ENCODE measurements at regions not wholly inside any gene's neighbourhood (a gene's known extent, or its start where the extent isn't known, plus 50 kb on each side); places are given as distances from the start of the nearest gene placed in this dataset.

GRCh38 chr20:16174311-16174710 is 398.9 kb downstream of the KIF16B start:
- DNase-seq (ENCODE audit: low spot score) = no peak

DNA sequence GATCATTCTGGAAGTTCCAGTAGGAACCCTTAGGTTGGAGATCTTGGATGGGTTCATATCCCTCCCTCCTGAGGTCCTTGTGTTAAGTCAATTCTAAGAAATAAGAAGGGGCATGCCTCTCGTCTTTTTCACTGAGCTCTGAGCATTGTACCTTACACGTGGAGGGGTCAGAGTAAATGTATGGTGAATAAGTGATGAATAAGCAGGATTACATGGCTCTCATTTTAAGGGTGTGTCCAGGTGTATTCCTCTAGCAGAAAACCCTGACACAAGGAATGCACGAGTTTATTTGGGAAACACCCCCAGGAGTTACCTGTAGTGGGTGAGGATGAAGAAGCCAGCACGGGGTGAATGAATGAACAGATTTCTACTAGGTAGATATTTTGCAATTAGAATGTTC is 400.2 kb downstream of the KIF16B start:
- no peak for DNase-seq (ENCODE audit: low spot score)

GRCh38 chr20:16171180-16171579 is 402.1 kb downstream of the KIF16B start:
- no peak for DNase-seq (ENCODE audit: low spot score)

- DNase-seq (ENCODE audit: low spot score) = no peak
Observed at GRCh38 chr20:16170406-16170971, 402.8 kb downstream of the KIF16B start.

GRCh38 chr20:16167423-16168130 is 405.7 kb downstream of the KIF16B start:
- peak; percentile 37 for DNase-seq (ENCODE audit: low spot score)

DNA sequence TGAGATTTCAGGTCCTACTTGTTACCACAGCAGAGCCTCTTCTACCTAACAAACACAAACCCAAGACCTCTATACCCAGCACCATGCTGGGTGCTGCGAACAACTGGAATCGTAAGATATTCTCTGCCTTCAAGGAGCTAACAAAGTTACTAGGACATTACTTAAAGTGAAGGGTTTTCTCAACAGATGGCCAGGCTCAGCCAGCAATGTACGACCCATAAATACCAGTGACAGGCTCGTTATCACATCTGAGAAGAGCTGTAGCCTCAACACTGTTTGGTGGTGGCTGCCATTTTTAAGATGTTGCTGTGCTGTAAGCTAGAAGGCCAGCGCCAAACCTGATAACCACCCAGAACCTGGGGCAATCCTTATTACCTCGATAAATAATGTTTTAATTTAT is 406.5 kb downstream of the KIF16B start:
- no peak for DNase-seq (ENCODE audit: low spot score)

GRCh38 chr20:16158976-16159286 is 414.3 kb downstream of the KIF16B start:
- DNase-seq (ENCODE audit: low spot score) = no peak

DNA sequence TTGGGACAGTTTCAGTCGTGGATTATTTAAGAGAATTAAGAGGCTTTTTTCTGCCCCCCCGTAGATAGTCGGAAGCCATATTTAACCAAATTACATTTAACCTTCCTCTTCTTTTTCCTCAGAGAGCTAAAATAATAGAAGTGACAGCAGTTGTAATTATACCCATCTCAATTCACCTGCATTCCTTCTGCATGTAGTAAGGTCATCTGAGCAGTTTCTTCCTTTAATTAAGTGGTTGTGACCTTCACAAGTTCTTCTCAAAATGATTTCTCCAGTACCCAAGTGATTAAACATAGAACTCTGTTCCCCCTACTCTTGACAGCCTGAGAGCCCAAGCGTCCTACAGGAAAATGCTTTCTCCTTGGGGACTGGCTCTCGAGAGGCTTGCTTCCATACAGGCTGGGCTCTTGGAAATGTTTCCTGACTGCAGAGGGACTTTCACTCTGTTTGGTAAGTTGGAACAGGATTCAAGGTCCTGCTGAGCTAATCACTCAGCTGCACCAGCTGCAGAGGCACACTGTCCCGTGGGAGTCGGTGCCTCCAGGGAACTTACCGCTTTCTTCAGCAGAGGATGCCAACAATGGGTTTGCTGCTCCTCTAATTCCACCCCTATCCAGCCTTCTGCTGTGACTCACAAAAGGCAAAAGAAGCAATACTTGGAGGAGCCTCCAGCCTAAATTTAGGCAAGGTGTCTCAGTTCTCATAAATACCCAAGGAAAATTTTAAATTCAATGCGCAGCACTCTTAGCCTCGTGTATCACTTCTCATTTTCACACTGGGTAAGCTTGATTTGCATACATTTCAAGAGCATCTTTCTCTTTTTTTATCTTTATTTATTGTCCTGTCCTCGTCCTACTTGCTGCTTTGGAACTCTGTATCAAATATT is 414.9 kb downstream of the KIF16B start:
- peak; percentile 67 for DNase-seq (ENCODE audit: low spot score)

DNA sequence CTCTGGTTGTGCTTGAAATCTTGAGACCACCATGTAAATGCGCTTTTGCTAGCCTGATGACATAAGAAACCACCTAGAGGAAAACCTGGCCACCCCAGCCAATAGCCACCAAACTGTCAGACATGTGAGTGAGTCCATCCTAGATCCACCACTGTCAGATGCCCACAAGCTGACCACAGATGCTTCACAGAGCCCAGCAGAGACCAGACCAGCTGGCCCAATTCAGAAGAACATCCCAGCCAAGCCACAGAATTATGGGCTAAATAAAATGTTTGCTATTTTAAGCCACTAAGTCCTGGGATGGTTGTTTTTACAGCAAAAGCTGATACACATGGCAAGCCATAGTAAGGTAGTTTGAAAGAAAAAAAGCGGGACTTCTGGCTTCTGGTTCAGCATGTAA is 425.3 kb downstream of the KIF16B start:
- DNase-seq (ENCODE audit: low spot score) = no peak

DNA sequence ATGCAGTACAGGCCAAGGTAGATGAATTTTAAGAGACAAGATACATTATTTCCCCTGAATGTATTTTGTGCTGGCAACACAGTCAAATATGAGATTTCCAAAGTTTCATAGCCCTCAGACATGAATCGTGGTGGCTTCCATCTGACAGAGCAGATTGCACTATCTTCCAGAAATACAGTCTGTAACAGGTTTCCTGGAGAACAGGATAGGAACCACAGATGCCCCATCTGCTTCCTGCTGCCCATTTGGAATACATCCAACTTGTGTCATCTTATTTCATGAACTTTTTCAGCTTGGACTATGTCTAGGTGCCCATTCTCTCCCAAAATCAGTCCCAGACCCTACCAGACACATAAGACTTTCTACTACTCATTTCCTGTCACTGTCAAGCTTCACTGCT is 426.0 kb downstream of the KIF16B start:
- DNase-seq (ENCODE audit: low spot score) = no peak

DNA sequence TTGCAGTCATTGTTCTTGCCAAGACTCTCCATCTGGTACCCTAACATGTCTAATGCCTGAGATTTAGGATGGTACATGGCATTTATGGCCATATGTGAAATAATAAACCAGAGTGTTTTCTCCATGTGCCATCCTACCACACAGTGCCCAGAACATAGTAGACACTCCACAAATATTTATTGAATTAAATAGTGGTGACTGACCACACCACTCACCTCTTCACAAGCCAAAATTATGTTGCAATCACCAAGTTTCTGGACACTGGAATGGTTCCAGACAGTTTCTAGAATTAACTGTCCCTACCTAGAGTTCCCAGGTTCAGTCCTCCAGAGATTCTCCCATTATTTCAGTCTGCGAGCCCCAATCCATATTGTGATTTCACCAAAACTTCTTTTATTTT is 427.3 kb downstream of the KIF16B start:
- DNase-seq (ENCODE audit: low spot score) = no peak

GRCh38 chr20:16143596-16143995 is 429.7 kb downstream of the KIF16B start:
- DNase-seq (ENCODE audit: low spot score) = no peak

- DNase-seq (ENCODE audit: low spot score) = no peak
Observed at GRCh38 chr20:16135630-16136029, 437.6 kb downstream of the KIF16B start.

GRCh38 chr20:16132036-16132798 is 441.0 kb downstream of the KIF16B start:
- no peak for DNase-seq (ENCODE audit: low spot score)

DNA sequence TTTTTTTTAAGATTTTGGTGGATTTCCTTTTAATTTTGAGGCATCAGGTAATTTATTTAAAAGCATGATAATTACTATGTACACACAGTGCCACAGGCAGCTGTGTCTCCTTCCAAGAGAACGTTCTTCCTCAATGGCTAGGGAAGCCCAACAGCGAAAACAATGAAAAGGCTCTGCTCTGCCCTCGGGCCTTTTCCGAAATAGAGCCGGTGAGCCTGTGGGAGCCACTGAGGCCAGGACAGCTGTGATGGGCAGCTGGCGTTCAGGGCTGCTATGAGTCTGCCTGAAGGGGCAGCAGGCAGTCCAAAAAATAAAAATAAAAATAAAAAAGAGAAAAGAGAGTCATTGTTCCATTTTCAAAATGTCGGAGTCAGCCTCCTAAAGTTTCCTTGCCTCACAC is 443.8 kb downstream of the KIF16B start:
- no peak for DNase-seq (ENCODE audit: low spot score)

GRCh38 chr20:16128538-16129106 is 444.6 kb downstream of the KIF16B start:
- DNase-seq (ENCODE audit: low spot score) = no peak

DNA sequence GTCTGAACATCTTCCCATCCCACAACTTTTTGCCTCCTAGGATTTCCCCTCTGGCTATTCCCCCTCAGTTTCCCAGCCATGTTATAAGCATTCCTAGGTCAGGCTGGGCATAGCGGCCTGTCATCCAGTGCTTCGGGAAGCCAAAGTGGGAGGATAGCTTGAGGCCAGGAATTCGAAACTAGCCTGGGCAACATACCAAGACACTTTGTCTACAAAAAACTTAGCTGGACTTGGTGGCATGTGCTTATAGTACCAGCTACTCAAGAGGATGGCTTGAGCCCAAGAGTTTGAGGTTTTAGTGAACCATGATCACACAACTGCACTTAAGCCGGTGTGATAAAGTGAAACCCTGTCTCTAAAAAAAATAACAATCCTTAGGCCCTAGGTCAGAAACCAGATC is 447.4 kb downstream of the KIF16B start:
- no peak for DNase-seq (ENCODE audit: low spot score)

GRCh38 chr20:16124911-16125776 is 448.1 kb downstream of the KIF16B start:
- DNase-seq (ENCODE audit: low spot score) = no peak

DNA sequence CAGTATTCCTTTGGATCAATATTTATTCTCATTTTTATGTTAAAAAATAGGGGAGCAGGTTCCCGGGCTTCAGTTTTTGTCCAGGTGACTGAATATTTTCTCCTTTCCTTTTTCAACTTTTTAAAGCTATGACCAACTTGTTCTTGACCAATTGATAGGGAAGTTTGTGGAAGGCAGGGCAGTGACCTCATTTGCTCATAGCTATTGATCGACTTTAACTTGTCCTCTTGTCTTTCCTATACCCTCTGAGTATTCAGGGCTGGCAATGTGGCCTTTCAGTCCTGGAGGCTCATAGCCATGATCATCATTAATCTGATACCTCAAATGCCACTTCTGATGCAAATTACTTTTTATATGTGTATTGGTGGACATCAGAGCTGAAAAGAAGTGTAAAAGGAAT is 448.8 kb downstream of the KIF16B start:
- DNase-seq (ENCODE audit: low spot score) = no peak

DNA sequence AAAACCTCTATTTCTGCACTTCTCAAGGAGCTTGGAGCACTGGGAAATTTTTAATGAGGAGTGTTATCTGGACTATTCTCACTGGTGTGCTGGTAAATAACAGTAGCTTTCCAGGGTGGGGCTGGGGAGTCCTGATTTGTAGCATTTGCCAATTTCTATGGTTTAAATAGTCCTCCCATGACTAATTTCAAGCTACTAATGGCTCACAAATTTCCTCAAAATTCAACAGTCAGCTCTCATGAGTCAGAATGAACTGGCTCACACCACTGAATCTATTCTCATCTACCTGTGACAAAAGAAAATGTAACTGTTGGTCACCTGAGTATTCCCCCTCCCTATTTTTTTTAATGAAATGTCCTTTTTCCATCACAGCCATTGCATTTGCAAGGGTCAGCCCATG is 449.6 kb downstream of the KIF16B start:
- no peak for DNase-seq (ENCODE audit: low spot score)

DNA sequence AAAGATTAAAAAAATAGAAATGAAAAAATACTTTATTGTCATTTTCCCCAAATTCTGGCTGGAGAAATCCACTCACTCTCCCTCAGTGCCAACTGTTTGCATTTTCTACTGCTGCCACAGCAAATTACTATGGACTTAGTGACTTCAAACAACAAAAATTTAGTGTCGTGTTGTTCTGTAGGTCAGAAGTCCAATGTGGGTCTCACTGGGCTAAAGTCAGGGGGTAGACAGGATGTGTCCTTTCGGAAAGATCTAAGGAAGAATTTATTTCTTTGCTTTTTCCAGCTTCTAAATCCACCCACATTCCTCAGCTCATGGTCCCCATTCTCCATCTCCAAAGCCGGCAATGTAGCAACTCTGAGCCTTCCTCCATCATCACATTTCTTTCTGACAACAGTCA is 453.3 kb downstream of the KIF16B start:
- no peak for DNase-seq (ENCODE audit: low spot score)

All from D341Med (cell line).